HG03457 (cell line): ENCODE measurements at regions not wholly inside any gene's neighbourhood (a gene's known extent, or its start where the extent isn't known, plus 50 kb on each side); places are given as distances from the start of the nearest gene placed in this dataset.
A peak's percentile ranks its signal among the peaks of the same experiment; 100 is the strongest.

Experiments used
- ATAC-seq: cut with Tn5 transposase; IDR thresholded peaks from one replicate; pipeline ENCODE4 v1.9.1; 2021; ENCODE audit warnings: moderate number of reproducible peaks; ENCODE audit not compliant: unreplicated experiment

DNA sequence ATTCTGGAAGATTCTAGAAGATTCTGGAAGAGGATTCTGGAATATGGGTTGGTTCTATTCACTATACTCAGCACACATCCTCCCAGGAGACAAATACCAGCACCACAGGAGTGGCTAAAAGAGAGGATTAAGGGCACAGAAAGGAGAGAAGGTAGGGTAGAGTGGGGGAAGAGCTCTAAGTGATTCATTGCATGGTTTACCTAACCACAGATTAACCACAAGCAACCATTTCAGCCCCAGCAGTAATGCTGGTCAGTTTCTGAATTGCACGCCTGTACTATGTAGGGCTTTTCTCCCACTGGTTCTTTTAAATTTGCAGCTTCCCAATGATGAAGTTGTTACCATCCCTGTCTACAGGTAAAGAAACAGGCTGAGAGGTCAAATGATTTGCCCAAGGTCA is 192.7 kb upstream of the PMEPA1 start:
- ATAC-seq, result peak; percentile 83

DNA sequence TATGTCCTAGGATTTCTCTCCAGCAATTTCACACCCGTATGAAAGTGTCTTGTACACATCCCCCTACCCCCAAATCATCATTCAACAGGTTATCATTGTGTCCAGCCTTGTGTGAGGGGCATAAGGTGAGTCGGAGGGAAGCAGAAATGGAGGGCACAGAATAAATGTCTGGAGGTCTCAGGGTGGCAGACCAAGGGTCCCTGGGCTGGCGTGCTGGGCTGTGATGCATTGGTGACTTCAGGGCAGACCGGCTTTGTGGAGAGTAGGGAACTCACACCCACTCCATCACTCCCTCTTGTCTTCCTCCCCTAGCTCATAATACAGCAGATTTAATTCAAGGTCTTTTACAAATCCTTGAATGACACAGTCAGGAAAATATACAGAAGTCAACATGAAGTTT is 191.7 kb upstream of the PMEPA1 start:
- ATAC-seq, result no peak

DNA sequence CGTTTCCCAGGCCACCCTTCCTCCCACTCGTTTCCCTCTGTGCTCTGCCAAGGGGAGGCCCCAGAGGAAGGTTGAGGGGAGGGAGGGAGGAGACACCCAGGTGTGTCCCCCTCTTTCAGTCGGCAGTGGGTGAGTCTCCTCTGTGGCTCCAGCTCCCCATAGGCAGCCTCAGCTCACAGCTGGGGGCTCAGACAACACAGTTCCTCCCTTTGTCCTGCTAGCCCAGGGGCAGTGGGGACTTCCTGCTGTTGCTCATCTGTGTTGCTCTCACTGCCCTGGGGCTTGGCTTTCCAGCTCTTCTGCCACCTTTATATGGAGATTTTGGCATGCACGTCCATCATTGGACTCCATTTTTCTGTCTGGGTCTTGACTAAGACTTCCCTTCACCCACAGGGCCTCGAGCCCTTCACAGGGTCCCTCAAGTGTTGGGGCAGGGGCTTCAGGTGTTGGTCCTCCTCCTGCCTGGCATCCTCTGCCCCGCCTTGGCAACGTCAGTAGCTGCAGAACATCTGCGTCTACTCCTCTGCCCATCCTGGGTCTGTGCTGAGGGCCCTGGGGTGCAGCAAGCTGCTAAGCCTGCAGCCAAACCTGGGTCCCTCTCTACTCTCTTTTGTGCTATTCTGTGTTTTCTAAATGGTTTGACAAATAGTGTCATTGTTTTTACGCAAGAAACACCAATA is 190.6 kb upstream of the PMEPA1 start:
- no peak for ATAC-seq

DNA sequence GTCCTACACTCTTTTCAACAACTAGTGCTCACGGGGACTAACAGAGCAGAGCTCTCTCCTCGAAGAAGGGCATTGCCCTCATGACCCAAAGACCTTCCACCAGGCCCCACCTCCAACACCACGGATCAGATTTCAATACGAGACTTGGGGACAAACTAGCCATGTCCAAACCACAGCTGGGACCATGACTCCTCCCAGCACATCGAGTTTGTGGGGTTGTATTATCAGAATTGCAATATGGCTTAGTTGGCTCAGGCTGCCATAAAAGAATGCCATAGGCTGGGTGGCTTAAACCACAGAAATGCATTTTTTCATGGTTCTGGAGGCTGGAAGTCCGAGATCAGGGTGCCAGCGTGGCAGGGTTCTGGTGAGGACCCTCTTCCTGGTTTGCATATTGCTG is 189.7 kb upstream of the PMEPA1 start:
- ATAC-seq, result no peak

DNA sequence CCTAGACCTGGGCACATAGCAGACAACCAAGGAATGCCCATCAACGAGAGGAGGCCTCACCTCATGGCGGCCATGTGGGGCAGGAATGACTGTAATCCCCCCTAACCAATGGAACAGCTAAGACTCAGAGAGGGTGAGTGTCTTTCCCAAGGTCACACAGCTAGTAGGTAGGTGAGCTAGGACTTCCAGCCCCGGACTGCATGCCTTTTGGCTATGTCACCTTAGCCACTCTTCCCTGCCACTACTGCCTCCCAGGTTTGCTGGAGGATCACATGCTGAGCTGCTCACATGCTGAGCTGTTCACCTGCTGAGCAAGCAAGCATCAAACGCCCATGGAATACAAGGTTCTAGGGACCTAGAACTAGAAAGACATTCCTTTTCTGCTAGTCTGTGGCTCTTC is 188.5 kb upstream of the PMEPA1 start:
- ATAC-seq, result no peak

DNA sequence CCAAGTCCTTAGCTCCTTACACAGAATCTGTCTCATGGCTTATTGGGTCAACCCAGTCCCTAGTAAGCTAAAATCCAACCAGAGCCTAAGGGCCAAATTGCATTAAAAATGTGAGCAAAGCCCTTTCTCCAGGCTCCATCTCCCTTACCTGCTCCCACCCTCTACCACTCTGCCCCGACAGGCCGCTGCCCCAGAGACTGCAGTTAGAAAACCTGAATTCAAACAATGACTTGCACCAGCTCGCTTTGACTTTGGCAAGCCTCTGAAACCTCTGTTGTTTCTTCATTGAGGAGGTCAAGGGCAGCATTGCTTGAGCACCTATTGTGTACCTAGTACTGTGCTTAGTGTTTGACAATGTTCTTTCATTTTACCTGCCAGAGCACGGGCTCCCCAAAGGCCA is 188.1 kb upstream of the PMEPA1 start:
- no peak for ATAC-seq

DNA sequence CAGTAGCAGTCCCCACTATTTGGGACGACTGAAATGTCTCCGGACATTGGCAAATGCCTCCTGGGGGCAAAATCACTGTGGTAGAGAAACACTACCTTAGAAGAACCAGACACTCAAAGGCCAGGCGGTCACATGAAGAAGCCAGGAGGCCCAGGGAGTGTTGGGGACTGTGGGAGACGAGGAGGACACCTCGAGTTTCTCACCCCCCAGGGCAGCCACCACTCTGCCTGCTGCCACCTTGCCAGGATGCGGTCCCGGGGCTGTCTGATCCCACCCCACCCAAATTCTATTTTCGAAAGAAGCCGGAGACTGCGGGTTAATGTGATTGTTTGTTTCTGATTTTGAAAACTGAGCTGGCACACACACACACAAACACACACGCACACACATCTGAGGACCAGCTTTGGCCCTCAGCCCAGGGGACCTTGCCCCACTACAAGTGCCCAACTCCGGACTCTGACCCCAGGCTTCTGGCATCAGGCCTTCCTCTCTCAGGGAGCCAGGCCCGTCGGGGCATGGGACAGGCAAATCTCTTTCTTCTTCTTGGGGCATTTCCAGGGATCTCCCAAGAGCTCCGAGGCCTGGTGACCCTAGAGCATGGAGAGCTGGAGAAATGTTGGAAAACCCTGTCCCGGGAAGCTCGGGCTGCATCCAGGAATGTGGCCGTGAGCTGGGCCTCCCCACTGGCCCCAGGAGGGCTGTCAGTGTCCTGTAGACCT is 187.5 kb upstream of the PMEPA1 start:
- no peak for ATAC-seq

DNA sequence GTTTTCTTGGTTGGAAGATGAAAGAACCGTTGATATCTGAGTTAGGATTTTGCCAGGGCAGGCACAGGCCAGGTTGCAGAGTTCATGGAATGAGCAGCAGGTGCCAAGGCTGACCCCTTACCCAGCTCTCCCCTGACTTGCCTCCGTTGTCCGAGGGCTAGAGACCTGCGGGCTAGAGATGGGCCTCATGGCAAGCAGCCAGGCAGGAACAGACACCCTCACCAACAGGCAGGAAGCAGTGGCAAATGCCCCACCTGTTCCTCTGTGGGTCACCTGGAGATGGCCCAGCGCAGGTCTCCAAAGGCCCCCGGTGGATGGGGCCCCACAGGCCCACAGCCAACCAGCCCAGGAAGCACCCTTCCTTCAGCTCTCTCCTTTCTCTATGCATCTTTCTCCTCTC is 186.7 kb upstream of the PMEPA1 start:
- ATAC-seq, result no peak

DNA sequence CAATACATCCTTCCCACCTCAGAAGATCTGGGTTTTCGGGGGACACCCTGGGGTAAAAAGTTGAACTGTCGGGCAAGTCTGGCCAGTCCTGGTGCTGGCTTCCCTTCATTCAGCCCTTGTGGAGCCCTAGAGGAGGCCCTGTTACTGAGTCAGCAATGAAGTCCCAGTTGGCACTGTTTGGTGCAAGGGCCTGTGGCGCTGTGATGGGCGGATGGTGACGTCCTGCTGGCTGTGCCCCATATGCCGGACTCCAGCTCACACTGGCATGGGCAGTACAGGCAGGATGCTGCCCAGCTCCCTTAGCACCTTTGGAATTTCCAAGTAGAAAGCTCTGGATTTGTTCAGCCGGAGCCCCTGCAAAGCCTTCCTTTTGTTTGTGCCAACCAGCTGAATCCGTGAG is 186.2 kb upstream of the PMEPA1 start:
- ATAC-seq, result no peak

DNA sequence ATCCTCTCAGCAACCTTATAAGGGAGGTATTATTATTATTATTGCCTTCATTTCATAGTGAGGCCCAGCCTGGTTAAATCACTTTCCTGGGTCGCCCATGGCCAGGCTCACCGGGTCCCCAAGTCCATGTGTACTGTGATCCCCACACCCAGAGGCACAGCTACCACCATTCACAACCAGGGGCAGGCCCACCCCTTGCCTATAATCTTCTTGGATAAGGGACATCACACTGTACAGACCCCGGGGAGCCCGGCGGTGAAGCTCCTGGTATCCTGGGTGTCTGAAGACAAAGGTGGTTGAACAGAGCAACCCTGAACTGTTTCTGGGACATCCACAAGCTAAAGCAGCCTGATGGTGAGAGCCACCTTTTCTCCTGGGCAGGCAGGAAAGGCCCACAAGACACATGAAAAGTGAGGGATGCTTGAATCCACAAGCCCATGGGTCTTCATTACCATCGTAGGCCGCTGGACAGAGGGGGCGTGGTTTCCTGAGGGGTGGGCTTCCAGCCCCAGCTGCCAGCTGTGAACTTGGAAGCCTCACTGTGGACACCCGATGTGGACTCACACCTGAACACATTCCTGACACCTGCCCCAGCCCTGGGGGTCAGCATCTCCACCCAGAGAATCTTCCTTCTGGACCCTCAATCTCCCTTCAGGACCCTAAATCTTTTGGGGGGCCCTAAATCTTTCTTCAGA is 185.5 kb upstream of the PMEPA1 start:
- ATAC-seq, result no peak

DNA sequence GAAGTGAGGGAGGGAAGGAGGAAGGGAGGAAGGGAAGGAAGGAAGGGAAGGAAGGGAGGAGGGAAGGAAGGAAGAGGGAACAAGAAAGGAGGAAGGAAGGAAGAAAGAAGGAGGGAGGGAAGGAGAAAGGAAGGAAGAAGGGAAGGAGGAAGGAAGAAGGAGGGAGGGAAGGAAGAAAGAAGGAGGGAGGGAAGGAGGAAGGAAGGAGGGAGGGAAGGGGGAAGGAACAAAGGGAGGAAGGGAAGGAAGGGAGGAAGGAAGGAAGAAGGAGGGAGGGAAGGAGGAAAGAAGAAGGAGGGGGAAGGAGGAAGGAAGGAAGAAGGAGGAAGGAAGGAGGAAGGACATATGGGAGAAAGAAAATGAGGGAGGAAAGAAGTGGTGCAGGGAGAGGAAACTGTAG is 184.7 kb upstream of the PMEPA1 start:
- ATAC-seq, result no peak

DNA sequence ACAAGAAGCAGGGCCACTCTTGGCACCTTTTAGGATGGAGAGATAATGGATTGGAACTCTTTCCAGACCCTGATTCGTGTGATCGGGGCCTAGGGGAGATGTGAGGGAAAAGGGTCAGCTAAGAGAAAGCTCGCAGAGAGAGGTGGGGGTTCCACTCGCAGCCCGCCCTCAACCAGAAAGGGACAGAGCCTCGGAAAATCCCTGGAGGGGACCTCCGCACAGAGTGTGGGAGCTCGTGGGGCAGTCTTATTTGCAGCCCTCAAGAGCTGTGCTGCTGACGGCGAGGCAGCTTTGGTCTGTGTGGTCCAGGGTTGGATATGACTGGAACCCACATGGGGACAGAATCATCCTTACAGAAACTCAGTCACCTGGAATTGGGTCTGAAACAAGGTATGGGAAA is 184.3 kb upstream of the PMEPA1 start:
- ATAC-seq, result no peak

DNA sequence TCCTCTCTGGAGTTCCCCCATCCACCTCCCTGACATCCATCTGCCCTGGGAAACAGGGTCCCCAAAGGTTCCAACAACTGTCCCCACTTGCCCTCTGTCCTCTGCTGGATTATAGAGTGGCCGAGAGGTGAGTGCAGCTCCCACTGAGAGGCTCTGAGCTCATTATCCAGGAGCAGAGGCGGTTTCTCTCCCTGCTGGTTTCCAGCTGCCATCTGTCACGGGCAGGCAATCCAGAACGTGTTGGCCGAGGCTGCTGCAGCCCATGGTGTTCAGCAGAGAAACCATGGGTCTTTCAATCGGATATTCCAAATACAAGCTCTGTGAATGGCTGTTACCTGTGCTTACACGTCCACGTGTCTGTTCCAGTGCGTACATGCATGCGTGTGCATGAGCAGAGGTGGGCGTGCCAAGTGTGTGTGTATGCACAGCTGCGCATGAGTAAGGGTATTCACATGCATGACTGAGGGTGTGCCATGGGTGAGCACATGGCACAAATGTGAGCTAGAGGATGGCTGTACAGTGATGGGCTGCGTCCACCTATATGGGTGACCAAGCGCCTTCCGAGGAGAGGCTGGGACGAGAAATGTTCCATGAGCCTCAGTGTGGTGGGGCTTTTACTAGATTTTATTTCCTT is 183.7 kb upstream of the PMEPA1 start:
- no peak for ATAC-seq

DNA sequence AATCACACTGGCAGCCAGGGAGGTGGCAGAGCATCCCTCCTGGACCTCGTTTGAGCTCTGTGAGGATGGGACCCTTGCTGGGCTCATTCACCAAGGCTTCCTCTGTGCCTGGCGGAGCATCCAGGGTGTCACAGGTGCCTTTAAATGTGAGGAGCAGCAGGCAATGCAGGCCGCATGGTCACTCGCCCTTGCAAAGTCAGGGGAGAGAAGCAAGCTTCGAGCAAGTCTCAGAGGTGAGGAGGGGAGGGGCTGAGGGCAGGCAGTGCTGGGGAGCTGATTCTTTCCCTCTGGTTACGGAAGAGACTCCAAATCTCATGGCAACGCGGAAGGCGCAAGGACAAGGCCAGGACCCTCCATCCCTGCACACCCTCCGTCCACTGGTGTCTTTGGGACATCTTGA is 182.7 kb upstream of the PMEPA1 start:
- no peak for ATAC-seq

DNA sequence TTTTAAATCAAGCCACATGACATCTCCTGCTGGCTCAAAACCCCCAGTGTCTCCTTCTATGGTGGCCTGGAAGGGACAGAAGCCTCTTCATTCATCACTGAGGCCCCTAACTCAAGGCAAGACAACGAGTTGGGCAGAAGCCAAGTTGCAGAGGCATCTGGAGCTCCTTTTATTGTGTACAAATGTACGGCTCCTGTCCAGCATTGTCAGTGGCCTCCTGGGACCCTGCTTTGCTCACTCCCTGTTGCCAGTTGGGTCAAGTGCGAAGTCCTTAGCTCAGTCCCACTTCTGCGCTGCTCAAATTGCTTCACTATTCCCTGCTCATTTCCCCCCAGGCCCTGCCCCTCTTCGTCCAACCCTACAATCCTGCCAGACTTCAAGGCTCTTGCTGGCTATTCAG is 181.2 kb upstream of the PMEPA1 start:
- no peak for ATAC-seq

DNA sequence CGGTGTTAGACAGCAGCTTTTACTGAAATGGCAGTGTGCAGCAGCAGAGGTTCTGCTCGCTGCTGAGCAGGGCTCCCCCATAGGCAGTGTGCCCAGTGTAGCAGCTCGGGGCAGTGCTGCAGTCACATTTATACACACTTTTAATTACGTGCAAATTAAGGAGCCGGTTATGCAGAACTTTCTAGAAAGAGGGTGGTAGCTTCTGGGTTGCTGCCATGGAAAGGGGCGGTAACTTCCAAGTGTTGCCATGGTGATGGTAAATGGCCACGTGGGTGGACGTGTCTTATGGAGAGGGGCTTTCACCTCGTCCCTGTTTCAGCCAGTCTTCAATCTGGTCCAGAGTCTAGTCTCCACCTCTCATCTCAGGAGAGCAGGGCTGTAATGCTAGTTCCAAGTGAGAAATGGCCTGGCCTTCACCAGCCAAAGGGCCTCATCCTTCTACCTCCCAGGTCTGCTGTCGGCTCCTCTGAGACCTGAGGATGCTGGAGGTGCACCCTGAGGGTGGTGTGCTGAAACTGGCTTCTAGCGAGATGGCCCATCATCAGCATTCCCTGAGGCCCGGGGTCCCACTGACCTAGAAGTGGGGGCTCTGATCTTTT is 180.5 kb upstream of the PMEPA1 start:
- no peak for ATAC-seq

DNA sequence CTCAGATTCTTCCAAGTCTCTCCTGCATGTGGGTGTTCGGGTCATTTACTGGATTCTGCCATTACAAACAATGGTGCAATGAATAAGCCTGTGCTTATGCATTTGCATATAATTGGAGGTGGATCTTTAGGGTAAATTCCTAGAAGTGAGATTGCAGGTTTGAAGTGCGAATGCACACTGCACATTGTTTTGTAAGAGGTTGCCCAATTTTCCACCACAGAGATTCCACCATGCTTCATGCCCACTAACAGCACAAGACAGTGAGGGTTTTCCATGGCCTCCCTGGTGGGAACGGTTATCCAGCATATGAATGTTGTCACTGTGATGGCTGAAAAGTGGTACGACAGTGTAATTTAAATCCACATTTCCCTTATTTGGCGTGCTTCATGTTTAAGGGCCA is 178.8 kb upstream of the PMEPA1 start:
- no peak for ATAC-seq

DNA sequence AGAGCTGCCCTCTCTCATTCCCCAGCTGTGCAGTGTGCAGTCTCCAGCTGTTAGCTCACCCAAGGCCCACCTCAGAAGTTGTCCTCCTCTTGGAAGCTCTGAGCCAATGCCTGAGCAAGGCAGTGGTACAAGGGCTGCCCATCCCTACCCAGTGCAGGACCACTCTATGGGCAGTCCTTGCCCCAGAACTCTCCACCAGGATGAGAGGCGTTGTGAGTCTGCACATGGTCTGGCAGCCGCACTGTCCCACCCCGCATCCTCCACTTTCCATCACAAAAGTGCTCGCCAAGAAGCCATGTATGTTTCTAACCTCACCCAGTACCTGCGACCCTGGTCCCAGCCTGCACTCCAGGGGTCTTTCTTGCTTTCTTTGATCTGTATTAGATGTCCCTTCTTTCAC is 175.1 kb upstream of the PMEPA1 start:
- no peak for ATAC-seq

DNA sequence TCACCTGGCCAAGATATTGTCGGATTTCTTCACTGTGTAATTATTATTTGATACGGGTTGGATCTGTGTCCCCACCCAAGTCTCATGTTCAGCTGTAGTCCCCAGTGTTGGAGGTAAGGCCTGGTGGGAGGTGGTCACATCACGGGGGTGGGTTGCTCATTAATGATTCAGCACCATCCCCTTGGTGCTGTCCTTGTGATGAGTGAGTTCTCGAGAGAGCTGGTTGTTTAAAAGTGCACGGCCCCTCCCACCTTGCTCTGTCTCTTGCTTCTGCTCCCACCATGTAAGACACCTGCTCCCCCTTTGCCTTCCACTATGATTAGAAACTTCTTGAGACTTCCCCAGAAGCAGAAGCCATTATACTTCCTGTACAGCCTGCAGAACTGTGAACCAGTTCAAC is 173.9 kb upstream of the PMEPA1 start:
- ATAC-seq, result no peak

DNA sequence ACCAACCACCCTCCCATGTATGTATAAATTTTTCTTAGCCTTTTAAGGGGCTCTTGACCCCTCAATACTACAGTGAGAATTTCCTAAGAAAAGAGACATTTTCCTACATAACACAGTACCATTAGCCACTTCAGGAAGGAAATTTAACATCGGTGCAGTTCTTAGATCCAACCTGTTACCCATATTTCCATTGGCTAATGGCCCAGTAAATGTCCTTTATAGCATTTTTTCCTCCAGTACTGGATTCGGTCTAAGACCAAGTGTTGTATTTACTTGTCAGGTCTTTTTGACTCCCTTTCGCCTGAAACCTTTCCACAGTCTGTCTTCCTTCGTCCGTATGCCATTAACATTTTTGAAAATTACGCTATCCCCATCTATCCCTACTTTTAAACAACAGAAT is 173.4 kb upstream of the PMEPA1 start:
- ATAC-seq, result no peak

DNA sequence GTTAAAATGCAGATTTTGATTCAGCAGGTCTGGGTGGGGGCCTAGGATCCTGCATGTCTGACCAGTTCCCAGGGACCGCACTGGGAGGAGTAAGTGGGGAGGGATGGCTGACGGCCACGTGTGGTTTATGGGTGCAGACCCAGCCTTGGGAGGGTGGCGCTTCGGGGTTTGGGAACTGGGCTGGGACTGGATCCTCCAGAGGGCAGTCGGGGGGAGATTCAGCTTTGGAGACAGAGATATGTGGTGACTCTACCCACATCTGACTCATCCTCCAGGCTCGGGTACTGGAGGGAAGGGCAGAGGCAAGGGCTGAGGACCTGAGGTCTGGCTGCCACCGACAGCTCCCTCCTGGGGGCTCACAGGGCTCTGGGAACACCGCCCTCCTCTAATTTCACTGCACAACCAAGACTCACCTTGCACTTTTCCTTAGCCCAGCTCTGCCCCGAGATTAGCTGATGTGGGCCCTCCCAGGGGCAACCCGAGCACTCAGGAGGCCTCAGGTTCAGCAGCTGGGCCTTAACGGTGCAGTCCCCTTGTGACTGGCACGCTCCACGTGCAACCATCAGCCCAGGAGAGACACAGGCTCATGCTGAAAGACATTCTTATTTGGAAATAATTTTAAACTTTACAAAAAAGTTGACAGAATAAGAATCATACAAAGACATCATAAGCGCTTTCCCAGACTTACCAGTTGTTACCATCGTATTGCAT is 172.8 kb upstream of the PMEPA1 start:
- ATAC-seq, result no peak
